HK-2 (cell line): ENCODE measurements at regions not wholly inside any gene's neighbourhood (a gene's known extent, or its start where the extent isn't known, plus 50 kb on each side); places are given as distances from the start of the nearest gene placed in this dataset.
"Not testable (repeated sequence)": the region's sequence is repeated elsewhere in the genome, so short reads cannot be mapped to it uniquely, and the experiment has no call there.

Source experiments
- DNase-seq: peaks from one replicate; pipeline ENCODE4 v3.0.0-alpha.2; 2018; ENCODE audit not compliant: unreplicated experiment

GRCh38 chr13:86579662-86580061 is 780.4 kb upstream of the SLITRK6 start:
- no peak for DNase-seq

GRCh38 chr13:86581706-86582105 is 782.5 kb upstream of the SLITRK6 start:
- peak; percentile 6 for DNase-seq

DNA sequence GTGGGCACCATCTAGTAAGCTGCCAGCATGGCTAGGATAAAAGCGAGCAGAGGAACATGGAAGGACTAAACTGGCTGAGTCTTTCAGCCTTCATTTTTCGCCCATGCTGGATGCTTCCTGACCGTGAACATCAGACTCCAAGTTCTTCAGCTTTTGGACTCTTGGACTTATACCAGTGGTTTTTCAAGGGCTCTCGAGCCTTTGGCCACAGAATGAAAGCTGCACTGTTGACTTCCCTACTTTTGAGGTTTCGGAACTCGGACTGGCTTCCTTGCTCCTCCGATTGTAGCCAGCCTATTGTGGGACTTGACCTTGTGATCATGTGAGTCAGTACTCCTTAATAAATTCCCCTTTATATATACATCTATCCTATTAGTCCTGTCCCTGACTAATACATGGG is 785.1 kb upstream of the SLITRK6 start:
- no peak for DNase-seq

- no peak for DNase-seq
These were observed 786.6 kb upstream of the SLITRK6 start for GRCh38 chr13:86585835-86586234.

DNA sequence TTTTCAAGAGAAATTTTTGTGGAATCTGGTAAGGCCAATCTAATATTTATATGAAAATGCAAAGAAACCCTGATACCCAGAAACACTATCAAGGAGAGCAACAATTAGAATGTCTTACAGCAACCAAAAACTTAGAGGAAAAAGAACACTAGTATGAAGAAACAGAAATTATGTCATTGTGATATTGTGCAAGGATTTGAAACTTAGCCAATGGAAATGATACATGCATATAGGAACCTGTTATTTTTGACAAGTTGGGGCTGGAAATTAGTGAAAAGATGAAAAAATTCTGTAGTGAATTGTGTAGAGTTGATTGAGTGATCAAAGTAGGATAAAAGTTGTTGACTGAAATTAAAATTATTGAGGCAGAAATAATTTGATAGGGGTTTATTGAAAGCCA is 792.6 kb upstream of the SLITRK6 start:
- no peak for DNase-seq

- DNase-seq, result no peak
These were observed 802.1 kb upstream of the SLITRK6 start for GRCh38 chr13:86601351-86601750.

GRCh38 chr13:86606264-86606663 is 807.0 kb upstream of the SLITRK6 start:
- DNase-seq, result no peak

DNA sequence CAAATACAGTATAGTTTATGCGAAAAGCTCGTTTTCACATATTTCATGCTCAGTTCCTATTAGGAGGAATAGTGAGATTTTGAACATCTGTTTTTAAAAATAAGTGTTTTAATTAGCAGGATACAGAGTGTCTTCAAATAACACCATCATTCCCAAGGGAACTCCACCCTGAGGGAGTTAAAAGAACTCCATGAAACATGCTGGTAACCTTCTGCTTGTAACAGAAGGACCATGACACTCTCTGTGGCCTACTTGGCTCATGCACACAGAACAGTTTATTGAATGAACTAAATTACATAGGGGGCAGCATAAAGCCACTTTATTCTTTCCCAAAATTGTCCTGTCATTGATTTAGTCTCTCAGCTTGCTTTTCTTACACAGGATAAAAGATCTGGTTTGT is 809.5 kb upstream of the SLITRK6 start:
- no peak for DNase-seq

- no peak for DNase-seq
These were observed 834.1 kb upstream of the SLITRK6 start for GRCh38 chr13:86633346-86633745.

DNA sequence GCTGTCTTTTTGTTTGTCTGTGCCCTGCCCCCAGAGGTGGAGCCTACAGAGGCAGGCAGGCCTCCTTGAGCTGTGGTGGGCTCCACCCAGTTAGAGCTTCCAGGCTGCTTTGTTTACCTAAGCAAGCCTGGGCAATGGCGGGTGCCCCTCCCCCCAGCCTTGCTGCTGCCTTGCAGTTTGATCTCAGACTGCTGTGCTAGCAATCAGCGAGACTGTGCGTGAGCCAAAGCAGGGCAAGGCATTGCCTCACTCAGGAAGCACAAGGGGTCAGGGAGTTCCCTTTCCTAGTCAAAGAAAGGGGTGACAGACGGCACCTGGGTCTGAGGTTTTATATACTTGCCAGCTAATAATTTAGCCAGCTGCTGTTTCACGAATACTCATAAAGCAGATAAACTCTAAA is 852.0 kb upstream of the SLITRK6 start:
- DNase-seq, result not testable (repeated sequence)

DNA sequence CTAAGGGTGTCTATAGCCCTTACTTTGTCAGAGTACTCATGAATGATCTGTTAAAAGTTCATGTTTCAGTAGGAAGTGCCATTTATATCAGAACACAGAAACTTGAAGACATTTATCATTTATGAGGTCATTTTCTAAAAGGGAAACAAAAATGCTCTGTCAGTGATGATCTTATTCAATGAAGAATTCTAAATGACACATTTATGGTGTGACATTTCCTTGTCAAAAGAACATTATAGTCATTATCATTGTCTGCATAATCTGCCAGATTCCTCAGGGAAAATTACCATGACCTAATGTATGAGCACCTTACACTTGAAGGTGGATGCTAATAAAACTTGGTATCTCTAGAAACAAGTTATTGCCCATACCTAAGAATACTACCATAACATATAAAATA is 853.8 kb upstream of the SLITRK6 start:
- no peak for DNase-seq

GRCh38 chr13:86655561-86655960 is 856.3 kb upstream of the SLITRK6 start:
- DNase-seq, result no peak

DNA sequence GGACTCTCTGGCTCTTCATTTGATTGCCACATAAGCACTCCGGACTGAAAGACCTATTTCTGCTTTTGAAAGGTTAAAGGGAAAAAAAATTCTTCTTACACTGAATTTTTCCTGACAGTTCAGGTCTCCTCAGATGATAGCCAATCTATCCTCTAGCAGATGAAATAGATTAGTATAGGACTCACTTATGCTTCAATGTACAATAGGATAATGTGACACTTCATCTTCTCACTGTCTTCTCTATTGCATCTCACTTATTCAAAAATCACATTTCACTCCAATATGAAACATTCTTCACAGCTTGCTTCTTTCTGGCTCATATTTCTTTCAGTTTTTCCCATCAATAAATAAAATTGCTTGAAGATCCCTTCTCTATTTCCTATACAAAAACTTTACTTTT is 860.9 kb upstream of the SLITRK6 start:
- DNase-seq, result no peak

GRCh38 chr13:86665842-86666241 is 866.6 kb upstream of the SLITRK6 start:
- no peak for DNase-seq

GRCh38 chr13:86673931-86674431 is 874.8 kb upstream of the SLITRK6 start:
- DNase-seq, result no peak

DNA sequence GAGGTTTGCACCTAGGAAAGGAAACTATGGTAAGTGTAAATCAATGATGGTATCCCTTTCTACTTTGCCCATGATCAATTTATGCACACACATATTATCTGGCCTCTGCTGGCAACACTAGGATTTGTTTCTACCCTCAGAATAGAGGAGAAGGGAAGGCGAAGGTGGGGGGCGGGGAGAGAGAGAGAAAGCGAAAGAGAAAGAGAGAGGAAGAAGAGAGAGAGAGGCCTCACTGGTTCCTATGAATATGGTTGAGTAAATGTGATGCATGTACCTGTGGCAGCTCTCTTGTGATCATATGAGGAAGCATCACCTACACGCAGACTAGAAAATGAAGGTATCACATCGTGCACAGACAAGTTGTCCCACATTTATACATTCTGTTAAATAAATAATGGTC is 882.0 kb upstream of the SLITRK6 start:
- no peak for DNase-seq

DNA sequence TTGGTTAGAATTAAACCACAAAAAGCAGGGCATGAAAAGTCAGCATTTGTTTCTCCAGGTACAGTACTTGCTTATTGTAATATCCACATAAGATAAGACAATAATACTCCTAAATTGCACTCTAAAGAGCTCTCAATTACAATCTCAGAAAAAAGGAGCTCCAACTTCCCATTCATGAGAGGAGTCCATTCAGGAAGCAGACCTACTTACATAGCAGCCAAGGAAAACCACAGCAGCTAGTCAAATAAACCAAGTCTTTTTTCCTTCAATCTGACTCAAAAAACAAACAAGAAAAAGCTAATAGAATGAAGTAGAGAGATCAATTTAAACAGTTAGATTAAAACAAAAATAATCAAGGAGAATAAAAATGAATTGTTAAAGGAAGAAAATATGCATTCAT is 885.2 kb upstream of the SLITRK6 start:
- no peak for DNase-seq

- no peak for DNase-seq
These were observed 890.7 kb upstream of the SLITRK6 start for GRCh38 chr13:86689911-86690310.

DNA sequence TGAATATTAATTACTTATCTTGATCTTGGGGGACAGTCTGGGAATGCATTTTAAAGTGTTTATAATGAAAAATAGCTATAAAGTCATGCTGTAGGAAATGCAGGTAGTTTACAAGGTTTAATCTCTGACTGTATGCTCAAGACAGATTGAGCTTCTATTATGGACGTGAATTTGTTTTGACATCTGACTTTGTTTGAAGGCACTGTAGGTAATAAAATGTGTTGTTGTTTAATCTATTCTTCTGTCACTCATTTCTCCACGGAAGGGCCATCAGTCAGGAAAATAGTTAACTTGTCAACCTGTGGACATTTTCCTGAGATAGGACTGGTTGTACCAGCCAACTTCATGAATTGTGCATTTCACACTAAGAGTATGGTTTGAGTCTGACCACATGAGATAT is 893.1 kb upstream of the SLITRK6 start:
- DNase-seq, result no peak

DNA sequence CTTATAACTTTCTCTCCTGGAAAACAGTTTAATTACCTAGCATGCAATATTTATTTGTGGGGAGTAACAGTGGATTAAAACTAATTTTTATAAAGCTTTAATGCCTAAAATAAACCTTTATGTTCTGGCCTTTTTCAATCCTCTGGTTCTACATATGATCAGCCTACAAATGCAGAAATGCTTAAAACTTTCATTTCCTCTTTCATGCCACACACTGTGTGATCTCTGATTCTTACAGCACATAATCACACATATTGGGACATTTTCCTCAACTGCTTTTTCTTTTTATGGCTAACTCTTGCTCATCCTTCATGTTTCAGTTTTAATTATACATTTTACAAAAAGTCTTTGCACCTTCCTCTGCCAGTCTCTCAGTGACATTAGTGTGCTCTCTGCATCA is 910.8 kb upstream of the SLITRK6 start:
- DNase-seq, result no peak

DNA sequence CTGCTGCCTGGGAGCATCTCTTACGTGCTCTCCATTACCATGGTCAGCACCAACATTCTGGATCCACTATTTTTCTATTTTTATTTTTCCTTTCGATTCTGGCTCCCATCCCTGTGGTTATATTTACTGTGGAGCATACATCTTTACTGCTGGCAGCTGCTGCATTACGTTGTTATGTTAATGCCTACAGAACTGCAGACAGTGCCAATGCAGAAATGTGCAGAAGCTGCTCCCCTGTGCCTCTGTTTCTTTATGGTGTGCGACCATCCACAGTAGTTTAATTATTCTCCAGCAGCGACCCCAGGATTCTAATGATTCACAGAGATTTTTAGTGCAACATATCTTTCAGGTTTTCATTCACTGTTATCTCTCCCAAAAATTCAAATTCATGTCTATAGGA is 911.7 kb upstream of the SLITRK6 start:
- no peak for DNase-seq

DNA sequence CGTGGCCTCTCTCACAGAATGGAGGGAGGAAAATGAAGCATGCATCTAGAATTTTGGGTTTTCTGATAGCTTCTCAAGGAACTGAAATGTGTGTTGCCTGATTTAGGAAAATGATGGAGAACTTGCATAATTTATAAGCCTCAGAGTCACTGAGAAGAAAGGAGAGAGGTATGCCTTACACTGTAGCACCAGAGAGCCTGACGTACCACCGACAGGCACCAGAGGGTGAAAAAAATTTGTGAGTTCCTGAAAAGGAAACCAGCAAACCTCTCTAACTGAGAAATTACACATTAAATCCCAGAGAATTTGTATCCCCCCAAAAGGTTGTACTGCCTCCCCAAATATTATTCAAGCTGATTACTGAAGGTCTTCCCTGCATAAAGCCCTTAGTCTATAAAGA is 915.3 kb upstream of the SLITRK6 start:
- no peak for DNase-seq

- DNase-seq, result no peak
These were observed 925.9 kb upstream of the SLITRK6 start for GRCh38 chr13:86725105-86725504.

DNA sequence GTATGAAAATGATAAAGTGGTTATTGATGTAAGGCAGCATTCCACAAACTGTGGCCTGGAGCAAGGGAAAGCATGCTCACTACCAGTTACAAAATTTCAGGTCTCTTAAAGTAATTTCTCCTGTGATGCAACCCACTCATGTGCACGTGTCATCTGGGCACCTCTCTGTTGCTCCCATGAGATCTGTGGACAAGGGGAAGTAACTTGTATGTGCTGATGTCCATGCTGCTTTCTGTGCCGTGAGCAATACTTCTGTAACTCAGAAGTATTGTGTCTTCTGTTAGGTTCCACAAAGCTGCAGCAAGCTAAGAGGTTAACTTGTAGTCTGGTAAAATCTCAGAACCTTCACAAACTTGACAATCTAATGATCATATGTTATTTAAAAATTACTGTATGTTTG is 930.0 kb upstream of the SLITRK6 start:
- no peak for DNase-seq

- no peak for DNase-seq
These were observed 932.8 kb upstream of the SLITRK6 start for GRCh38 chr13:86731987-86732386.
